NOMO-1 treated with DMSO at 0.1 percent for 48 hours (cell line): ENCODE measurements at regions not wholly inside any gene's neighbourhood (a gene's known extent, or its start where the extent isn't known, plus 50 kb on each side); places are given as distances from the start of the nearest gene placed in this dataset.
A peak's percentile ranks its signal among the peaks of the same experiment; 100 is the strongest.

ENCODE experiments used
- DNase-seq: peaks from one replicate; lab custom pipeline; 2025; ENCODE audit not compliant: unreplicated experiment; lab: John Stamatoyannopoulos, UW

DNA sequence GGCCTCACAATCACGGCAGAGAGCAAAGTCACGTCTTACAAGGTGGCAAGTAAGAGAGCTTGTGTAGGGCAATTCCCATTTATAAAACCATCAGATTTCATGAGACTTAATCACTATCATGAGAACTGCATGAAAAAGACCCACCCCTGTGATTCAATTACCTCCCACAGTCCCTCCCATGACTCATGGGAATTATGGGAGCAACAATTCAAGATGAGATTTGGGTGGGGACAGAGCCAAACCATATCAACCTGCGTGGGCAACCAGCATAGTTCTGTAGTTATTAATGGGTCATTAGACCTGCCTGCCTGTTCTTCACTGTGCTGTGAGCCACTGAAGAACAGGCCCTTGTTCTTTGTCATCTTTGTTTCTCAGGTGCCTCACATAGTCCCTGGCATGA, 593.7 kb upstream of the BOD1L1 start:
- no peak for DNase-seq

DNA sequence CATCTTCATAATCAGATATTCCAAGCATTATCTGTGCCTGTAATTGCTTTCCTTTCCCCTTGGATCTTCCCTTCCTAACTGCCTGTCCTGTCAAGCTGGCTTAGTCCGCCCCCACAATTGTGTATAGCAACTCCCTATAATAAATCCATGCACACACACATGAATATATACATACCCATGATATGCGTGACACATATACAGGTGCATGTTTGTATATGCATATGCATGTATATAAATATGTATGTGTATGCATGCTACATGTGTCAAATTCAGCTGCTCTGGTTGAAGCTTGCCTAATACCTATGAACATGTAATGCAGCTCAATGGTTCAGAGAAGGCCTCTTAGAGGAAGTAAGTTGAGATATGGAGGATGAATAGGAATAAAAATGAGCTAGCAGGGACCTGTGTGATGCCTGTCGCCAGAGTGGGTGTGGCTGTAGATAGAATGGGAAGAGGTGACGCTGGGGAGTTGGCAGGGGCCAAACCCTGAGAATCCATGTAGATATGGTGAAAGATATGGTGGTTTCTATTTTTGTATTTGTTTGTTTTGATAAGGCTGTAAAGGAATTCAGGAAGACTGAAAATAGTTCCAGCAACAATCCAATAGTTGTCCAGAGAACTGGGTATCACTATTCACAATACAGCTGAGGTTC, 595.0 kb upstream of the BOD1L1 start:
- DNase-seq, result no peak

DNA sequence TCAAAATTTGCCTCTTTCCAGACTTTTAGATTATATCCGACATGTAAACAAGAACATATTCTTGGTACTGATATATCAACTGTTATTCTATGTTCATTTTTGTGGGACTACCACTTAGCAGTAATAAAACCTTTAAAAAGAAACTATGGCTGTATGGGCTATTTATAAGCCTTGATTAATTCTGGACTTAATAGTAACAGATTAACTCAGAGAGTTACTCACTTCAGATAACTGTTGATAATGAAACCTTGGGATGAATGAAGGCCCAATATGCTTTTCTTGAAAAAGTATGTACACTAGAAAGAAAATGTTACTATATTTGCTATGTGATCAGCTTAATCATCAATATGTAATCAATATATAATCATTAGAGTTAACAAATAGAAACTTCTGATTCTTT, 595.9 kb upstream of the BOD1L1 start:
- no peak for DNase-seq

DNA sequence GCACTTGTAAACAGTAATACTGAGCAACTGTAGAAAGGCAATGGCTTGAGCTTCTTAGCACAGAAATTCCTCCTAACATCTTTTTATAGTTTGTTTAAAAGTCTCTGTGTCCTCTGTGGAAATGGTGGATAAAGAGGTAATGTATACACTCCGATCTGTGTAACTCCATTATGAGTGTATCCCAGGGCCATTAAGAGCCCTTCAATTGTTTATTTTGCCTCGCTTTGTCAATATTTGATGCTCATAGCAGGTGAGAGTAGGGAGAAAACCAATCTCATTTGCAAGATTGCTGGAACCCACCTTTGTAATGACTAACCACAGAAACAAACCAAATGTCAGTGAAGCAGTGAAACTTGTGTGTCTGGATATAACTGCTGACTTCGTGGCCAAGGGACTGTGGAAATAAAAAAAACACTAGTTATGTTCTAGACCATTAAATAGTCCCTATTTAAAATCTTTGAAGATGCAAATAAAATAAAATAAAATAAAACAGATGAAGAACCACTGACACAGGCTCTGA, 598.2 kb upstream of the BOD1L1 start:
- no peak for DNase-seq

DNA sequence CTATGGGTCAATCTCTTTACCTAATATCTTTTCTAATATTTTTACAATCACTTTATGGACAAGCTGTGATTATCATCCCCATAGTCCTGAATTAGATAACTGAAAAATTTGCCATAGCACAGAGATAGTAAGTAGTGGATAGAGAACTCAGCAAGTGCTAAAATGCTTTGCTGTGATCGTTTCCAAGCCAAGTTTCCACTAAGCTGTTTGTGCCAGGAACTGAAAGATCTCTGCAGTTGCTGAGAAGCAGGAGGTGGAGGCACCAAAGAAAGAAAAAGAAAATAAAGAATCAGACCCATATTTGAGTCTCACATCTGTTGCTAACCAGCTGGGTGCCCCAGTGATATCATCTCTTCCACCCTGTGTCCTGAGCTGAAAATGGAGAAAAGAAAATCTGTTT, 605.6 kb upstream of the BOD1L1 start:
- DNase-seq, result no peak

DNA sequence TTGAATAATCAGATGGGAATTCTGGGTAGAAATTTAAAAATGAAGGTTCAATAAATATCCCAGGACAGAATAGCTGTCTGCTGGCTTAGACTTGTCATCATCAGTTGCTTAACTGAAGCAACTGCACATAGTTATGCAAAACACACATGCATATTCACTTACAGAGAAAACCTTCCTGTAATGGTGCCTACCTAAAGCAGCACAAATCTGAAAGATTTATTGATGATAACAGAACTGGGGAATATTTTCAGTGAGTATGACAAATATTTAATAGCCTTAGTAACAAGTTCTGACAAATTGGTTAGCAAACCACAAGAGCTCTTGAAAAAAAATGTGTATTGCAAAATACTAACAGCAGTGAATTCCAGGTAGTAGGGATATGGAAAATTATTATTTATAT, 606.8 kb upstream of the BOD1L1 start:
- DNase-seq, result no peak

DNA sequence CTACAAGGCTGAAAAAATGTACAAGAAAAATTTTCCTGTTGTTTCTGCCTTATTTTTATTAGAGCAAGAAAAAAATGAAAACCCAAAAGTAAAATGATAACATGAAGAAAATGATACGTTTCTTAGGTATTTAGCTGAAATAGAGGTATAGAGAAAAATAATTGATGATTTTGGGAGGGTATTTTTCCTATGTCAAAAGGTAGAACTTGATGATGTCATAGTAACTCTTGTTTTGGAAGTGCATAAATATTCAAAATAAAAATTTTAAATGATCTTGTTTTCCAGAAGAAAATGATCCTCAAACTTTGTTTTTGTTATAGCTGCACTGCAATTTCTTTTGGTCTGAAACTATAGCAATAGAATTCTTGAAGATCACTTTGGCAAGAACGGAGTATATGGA, 608.8 kb upstream of the BOD1L1 start:
- no peak for DNase-seq

DNA sequence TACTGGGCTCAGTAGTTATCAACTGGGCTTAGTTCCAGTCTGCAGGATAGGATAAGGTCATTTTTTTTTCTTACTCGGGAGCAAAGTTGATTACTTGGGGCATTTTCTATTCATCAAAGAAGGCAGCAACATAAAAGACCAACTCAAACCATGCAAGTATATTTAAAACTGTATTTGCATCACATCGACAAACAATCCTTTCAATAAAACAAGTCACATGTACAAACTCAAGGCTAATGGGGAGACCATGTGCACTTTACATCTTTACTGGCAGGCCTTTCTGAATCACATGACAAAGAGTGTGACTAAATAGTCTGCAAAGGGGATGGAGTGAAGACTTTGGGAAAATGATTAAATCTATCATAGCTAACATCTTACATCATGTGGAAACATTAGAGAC, 610.4 kb upstream of the BOD1L1 start:
- DNase-seq, result no peak

DNA sequence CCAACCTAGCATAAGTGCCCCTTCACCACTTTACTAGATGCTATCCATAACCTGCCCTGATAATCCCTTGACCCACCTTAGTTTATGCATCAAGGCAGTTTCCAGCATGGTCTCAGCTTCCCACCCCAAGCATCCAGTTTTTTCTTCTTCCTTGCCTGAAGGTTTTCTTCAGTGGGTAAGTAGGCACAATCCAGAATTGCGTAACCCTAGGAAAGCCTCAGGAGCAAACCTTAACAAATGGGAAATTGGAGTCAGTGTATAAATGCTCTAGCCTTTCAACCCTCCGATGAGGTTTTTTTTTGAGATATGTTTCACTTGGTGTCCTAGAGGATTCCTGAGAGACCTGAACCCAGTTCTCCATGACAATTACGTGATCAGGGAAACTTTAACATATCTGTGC, 614.0 kb upstream of the BOD1L1 start:
- DNase-seq, result no peak

DNA sequence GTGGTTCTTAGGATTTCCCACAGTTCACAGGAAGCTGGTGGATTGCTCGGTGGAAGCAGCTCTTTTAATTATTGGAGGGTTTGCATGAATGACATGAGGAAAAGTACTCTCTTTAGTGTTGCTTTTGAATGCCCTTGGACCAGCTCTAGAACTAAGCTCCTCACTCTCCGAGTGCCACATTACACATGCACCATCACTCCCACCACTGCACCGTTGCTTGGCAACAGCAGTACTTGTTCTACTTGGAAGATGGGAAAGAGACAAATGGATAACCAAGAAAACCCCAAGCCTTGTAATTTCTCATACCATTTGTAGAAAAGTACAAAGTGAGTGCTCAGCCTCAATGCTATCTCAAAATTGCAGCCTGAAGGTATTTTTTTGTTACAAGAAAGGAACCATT, 620.2 kb upstream of the BOD1L1 start:
- no peak for DNase-seq

DNA sequence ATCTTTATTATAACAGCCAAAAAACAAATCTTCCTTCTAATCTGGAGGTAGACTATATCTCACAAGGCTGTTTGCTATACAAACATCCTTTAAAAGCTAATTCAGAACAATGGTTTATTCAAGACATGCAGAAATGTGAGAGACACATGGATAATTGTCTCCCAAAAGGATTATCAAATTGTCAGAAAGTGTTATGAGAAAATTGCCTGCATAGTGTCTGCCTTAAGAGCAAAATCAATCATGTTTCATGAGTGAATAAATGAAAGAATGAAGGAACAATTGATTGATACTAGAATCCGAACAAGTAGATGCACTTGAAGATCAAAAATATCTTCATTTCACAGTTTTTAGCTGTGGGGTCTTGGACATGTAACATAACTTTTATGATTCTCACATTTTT, 621.7 kb upstream of the BOD1L1 start:
- no peak for DNase-seq

DNA sequence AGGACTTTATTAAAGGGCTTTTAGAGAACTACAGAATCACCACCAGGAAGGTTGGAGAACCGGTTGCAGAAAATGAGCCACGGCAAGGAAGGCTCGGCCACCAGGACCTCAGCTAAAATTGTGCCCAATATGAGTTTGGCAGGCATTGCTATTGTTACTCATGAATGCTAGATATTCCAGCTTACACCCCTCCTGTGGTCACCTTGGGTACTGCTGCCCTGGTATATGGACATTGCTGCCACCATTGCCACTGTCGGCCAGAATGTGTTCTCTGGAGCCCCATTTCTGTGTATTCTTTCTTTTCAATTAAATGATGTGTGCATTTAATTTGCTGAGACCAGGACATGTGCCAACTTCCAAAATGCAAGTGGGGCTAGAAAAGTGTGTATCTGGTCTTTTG, 626.7 kb upstream of the BOD1L1 start:
- DNase-seq, result no peak

DNA sequence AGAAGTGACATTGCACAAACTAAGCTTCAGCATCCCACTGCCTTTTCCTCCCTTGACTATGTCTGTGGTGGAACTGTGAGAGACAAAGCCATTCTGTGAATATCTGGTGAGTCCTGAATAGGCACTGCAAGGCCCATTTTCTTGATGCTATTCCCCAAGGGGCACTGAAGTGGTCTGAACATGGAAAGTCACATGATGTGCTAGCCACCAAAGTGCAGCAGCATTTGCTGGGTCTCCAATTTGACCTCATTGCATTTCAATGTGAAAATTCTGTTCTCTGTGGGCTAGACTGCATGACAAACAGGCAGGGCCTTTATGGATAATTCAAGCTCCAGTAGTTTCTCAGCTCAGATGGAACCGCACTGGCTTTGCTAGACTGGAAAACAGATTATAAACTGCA, 627.4 kb upstream of the BOD1L1 start:
- DNase-seq, result no peak

DNA sequence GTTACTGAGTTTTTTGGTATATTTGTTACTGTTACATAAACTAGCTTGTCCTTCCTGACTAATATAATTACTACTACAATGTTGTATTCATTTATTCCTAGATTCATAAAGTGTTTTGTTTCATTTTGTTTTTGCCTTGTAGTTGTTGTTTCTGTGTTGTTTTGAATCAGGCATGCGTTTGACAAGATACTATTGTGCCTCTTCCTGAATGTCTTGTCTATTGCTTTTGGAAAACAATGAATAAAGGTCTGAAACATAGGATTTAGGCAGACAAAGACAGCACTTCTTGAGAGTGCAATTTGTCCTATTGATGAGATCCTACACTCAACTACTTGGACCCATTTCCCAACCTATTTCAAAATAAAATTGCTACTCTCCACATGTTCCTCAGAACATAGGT, 630.4 kb upstream of the BOD1L1 start:
- no peak for DNase-seq

DNA sequence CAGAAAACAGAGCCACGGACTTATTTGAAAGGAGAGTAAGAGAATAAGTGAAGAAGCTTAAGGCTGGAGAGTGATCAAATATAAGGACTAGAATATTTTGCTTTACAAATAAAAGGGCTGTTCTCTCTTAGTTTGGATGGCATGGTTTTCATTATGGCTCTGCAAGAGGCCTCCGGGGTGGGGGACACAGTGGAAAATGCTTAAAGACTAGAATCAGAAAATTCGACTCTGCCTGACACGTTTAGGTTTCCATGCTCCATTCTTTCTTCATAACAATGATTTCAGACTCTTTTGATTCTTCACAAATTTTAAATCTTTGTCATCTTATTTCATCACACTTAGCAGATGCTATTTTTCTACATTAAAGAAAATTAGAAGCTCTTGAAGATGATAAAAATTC, 632.4 kb upstream of the BOD1L1 start:
- DNase-seq, result no peak

DNA sequence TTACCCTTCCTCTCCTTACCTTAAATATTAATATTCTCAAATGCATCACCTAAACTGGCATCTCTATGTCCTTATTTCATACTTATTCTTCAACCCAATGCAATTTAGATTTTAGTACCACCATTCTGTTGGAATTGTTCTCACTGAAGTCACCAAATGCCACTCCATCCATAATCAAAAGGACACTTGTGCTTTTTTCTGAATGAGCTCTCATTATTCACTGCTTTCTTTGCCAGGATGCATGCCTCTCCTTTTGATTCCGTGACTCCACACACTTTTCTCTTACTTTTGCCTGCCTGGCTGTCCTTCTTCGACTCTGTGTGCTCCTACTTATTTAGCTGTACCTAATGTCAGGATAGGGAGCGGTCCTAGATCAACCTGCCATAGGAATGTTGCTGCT, 633.1 kb upstream of the BOD1L1 start:
- DNase-seq, result no peak

DNA sequence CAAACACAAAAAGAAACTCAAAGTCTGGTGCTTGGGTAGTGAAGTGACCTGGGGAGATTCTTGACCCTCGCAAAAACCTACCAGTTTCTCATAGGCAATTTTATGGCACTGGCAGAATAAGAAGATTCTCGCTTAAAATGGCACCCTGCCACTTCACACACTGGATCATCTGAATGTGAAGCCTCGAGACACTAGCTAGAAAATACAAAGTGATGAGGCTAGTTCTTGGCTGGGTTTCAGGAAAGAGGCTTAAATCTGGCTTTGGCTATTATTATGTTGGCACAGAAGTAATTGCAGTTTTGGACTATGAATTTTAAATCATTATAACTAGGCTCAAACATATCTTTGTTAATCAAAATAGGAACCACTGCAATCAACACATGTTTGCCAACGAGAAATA, 634.7 kb upstream of the BOD1L1 start:
- DNase-seq, result no peak

DNA sequence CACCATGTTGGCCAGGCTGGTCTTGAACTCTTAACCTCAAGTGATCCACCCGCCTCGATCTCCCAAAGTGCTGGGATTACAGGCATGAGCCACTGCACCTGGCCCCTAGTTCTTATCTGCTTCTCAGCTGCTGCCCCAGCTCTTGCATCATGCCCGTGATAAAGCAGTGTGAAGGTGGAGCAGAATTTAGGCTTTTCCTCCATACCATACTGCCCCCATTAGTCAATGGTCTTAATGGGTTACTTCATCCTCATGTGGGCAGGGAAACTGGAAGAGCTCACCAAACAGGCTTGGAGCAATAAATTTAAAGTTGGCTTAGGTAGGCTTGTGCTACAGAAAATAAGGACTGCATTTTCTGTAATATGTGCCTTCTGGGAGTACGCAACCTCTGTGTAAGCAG, 636.9 kb upstream of the BOD1L1 start:
- DNase-seq, result peak; percentile 2

DNA sequence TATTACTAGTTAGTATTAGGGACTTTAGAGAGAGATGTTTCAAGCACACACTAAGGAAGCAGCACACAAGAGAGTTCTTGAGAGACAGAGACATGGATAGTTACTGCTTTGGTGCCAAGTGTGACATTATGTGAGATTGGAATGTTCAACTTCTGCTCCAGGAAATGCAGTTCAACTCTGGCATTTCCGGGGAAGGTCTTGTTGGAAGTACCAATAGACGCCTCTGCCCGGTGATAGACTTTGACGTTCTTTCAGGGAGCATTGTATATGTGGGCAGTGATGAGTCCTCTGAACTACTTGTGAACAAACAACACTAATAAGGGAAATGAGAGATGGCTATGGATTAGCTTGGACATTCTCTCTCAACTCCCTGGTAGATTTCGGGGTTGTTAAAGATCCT, 638.1 kb upstream of the BOD1L1 start:
- DNase-seq, result no peak

DNA sequence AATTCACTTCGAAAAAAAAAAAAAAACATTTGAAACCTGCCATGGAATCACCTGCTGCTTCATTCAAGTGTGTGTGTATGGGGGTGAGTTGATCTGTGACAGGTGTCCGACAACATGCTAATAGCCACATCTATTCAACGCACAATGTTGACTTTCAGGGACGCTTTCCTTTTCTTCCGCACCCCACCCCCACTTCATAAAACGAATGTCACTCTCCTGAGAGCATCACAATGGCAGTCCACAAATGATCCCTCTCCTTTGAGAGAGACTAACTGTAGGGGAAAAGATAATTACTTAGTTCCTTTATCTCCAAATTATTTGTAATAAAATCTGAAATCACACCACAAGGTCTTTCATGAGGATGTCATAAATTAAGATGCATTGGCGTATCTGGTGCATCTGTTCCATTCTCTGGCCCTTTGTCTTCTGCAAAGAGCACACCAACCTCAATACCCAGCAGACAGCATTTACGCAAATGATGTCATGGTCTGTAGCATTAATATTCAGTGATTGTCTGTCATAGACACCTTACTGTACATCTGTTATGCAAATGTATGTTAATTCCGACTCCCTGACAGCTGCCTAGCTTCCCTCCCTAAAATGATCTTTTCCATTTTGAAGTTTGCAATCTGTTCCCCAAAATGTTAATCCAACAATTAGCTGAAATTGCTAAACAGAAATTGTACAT, 640.0 kb upstream of the BOD1L1 start:
- no peak for DNase-seq

DNA sequence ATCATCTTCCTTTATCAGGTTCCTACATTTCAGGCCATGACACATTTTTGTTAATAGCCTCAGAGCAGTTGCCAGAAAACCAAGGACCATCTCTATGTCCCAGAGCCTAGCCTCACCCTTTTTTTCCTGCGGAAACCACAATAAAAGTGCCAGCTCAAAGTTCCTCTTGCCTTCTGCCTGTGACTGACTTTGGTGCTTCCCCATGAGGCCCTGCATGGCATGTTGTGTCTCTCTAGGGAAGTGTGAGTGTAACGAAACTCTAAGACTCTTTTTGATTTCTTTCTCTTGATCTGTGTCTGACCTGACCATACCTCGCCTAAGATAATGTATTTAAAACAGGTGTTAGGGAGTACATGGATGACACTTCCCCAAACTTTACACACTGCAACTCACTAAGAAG, 642.3 kb upstream of the BOD1L1 start:
- peak; percentile 96 for DNase-seq

DNA sequence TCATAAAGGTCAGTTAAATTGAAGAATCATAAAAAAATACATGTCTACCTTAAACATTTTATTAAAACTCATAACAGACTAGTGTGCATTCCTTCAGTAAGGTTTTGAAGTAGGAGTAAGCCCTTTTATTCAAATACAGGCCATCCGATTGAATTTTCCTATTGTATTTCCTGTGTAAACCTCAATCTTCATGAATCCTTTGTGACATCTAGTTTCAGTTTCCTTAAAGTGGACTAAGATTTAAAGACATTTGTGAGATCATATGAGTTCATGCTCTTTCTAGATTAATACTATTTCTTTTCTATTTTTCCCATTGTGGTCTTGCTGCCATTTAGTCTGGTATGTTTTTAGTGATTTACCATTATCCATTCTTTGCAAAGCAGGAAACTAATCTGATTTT, 644.7 kb upstream of the BOD1L1 start:
- peak; percentile 35 for DNase-seq

DNA sequence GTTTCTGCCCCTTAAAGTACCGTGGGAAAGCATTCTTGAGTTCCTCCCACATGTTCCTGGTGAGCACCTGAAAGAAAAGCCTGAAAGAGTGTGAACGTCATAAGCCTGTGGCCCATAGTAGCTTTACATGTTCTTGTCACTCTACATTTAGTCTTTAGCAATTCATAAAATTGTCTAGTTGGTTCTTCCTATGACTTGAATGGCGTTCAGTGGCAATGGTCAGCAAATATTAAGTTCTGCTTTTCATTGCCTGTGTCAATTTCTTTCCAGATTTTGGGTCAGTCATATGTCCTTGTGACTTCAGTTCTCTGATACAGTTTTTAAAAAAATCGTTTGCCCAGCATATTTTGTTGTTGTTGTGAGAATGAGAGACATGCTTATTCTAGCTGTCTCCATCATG, 650.0 kb upstream of the BOD1L1 start:
- no peak for DNase-seq
